ENCODE measurements at regions not wholly inside any gene's neighbourhood (a gene's known extent, or its start where the extent isn't known, plus 50 kb on each side); places are given as distances from the start of the nearest gene placed in this dataset.

DNA sequence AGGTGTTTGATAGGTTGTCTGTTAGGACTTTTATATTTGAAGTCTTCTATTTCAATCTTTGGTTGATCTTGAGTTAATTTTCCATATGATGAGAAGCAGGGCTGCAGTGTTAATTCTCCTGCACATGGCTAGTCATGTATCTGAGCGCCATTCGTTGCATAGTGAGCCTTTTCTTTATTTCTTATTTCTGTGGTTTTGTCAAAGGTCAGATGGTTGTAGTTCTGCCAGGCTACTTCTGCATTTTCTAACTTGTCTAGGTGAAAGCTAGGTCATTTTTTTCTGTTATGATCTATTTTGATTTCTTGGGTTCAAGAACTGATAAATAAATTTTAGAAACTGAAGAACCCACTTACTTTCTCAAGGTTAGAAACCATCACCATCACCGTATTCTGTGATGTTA, 56.7 kb downstream of the CCDC74A start:
- Mint-ChIP-seq H3K27me3 (ENCODE audit: low read depth in 3 of 3) (peaks cover 2 to 6% (median 2%) of the 10 kb centered on the region in 3 donors), H3K27ac (no peak overlapping the region), H3K36me3 (no peaks in the 10 kb centered on the region), H3K4me1 (no peaks in the 10 kb centered on the region), H3K9me3 (peaks cover 0 to 4% (median 0%) of the 10 kb centered on the region in 7 donors), H3K4me3 (no peak overlapping the region)
- intact Hi-C loops (cut with micrococcal nuclease): no loop called here
- Histone ChIP-seq H3K79me2 (ENCODE audit: insufficient read depth, low read length) (no peaks in the 10 kb centered on the region), H3K4me3 (replicated peaks in 1 of 3; ENCODE audit: low read depth in 2 of 3, low read length in 3 of 3) (no peak overlapping the region), H3K4me2 (replicated peaks; ENCODE audit: extremely low read depth, low read length, poor library complexity, severe bottlenecking) (no peak overlapping the region), H3K27me3 (ENCODE audit: control insufficient read depth in 2 of 2, insufficient read depth in 2 of 2, low read length in 2 of 2) (no peaks in the 10 kb centered on the region), H3K27ac (ENCODE audit: low read depth in 1 of 2, low read length in 2 of 2) (no peak overlapping the region), H4K20me1 (ENCODE audit: insufficient read depth, low read length) (no peaks in the 10 kb centered on the region), H2AFZ (ENCODE audit: insufficient read depth, low read depth, low read length, poor library complexity, severe bottlenecking) (no peak overlapping the region), H3K4me1 (ENCODE audit: control insufficient read depth in 1 of 2, insufficient read depth in 2 of 2, low read length in 2 of 2) (no peaks in the 10 kb centered on the region), H3K9me3 (replicated peaks in 1 of 2; ENCODE audit: control insufficient read depth in 1 of 2, insufficient read depth in 1 of 2, low read length in 2 of 2) (no peaks in the 10 kb centered on the region), H3K36me3 (replicated peaks in 1 of 2; ENCODE audit: control insufficient read depth in 1 of 2, insufficient read depth in 2 of 2, low read length in 2 of 2) (no peaks in the 10 kb centered on the region), H3K9ac (ENCODE audit: insufficient read depth, low read length, poor library complexity, severe bottlenecking) (no peak overlapping the region)
- DNase-seq: no peak
- WGBS (ENCODE audit: insufficient coverage): no CpG with 5 or more reads among the region's 3 CpGs
- TF ChIP-seq, protein P1, sequence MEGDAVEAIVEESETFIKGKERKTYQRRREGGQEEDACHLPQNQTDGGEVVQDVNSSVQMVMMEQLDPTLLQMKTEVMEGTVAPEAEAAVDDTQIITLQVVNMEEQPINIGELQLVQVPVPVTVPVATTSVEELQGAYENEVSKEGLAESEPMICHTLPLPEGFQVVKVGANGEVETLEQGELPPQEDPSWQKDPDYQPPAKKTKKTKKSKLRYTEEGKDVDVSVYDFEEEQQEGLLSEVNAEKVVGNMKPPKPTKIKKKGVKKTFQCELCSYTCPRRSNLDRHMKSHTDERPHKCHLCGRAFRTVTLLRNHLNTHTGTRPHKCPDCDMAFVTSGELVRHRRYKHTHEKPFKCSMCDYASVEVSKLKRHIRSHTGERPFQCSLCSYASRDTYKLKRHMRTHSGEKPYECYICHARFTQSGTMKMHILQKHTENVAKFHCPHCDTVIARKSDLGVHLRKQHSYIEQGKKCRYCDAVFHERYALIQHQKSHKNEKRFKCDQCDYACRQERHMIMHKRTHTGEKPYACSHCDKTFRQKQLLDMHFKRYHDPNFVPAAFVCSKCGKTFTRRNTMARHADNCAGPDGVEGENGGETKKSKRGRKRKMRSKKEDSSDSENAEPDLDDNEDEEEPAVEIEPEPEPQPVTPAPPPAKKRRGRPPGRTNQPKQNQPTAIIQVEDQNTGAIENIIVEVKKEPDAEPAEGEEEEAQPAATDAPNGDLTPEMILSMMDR (IDR thresholded peaks at IDR 0.05): no peak

DNA sequence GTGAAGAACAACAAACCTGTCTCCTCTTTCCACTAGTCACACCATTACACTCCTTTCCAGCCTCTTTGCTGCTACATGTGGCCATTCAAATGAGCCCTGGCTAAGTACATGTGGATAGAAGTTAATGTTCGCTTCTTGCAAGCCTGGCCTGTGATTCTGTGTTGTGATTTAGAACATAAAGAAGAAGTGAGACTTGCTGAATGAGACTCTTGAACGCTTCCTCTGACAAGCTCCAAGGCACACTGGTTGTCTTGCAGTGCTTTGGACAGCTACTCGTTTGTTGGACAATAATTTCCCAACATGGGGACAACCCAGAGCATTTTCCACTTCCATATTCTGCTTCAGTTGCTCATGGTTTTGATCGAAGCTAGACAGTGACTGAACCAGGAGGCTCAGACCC, 57.3 kb downstream of the CCDC74A start:
- H3K4me3 Mint-ChIP-seq: no peak overlapping the region
- intact Hi-C loops (cut with micrococcal nuclease): no loop called here
- peaks cover 2 to 5% (median 2%) of the 10 kb centered on the region in 3 donors for H3K27me3 Mint-ChIP-seq (ENCODE audit: low read depth in 3 of 3)

More for the DNA sequence above, 57.3 kb downstream of the CCDC74A start:
- Histone ChIP-seq H3K79me2 (ENCODE audit: insufficient read depth, low read length) (no peaks in the 10 kb centered on the region), H3K36me3 (replicated peaks in 1 of 2; ENCODE audit: control insufficient read depth in 1 of 2, insufficient read depth in 2 of 2, low read length in 2 of 2) (no peaks in the 10 kb centered on the region), H3K27ac (ENCODE audit: low read depth in 1 of 2, low read length in 2 of 2) (no peak overlapping the region), H3K4me1 (ENCODE audit: control insufficient read depth in 1 of 2, insufficient read depth in 2 of 2, low read length in 2 of 2) (no peaks in the 10 kb centered on the region), H3K27me3 (ENCODE audit: control insufficient read depth in 2 of 2, insufficient read depth in 2 of 2, low read length in 2 of 2) (no peaks in the 10 kb centered on the region), H3K9ac (ENCODE audit: insufficient read depth, low read length, poor library complexity, severe bottlenecking) (no peak overlapping the region), H3K4me3 (replicated peaks in 1 of 3; ENCODE audit: low read depth in 2 of 3, low read length in 3 of 3) (no peak overlapping the region), H3K4me2 (replicated peaks; ENCODE audit: extremely low read depth, low read length, poor library complexity, severe bottlenecking) (no peak overlapping the region), H2AFZ (ENCODE audit: insufficient read depth, low read depth, low read length, poor library complexity, severe bottlenecking) (no peak overlapping the region), H4K20me1 (ENCODE audit: insufficient read depth, low read length) (no peaks in the 10 kb centered on the region), H3K9me3 (replicated peaks in 1 of 2; ENCODE audit: control insufficient read depth in 1 of 2, insufficient read depth in 1 of 2, low read length in 2 of 2) (no peaks in the 10 kb centered on the region)
- Mint-ChIP-seq H3K9me3 (peaks cover 0 to 4% (median 0%) of the 10 kb centered on the region in 7 donors), H3K4me1 (no peaks in the 10 kb centered on the region), H3K27ac (no peak overlapping the region), H3K36me3 (no peaks in the 10 kb centered on the region)
- no peak for DNase-seq
- TF ChIP-seq, protein P1 (IDR thresholded peaks at IDR 0.05): no peak
- WGBS (ENCODE audit: insufficient coverage): 90% methylated on average over 1 of the region's 4 CpGs
